ENCODE measurements at regions not wholly inside any gene's neighbourhood (a gene's known extent, or its start where the extent isn't known, plus 50 kb on each side); places are given as distances from the start of the nearest gene placed in this dataset.

DNA sequence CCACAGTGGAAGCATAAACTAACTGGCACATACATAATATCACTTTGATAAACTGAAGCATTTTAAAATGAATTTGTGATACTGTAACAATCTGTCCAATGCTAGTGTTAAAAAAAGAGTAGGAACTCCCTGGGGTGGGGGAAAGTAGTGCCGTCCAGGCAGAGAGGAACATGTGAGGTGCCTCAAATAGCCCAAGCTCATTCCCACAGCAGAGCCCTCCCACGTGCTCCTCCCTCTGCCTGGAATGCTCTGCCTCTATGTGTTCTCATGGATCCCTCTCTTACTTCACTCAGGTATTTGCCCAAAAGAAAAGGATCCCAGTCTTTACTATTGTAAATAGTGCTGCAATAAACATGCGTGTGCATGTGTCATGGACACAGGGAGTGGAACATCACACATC is 188.1 kb downstream of the NHLRC3 start:
- DNase-seq: no peak
- intact Hi-C loops (cut with micrococcal nuclease): no loop called here
- no peaks in the 10 kb centered on the region for H3K36me3 ChIP-seq (ENCODE audit: control insufficient read depth in 2 of 3, insufficient read depth in 3 of 3, low read length in 3 of 3)
- H3K4me3 Mint-ChIP-seq: no peak overlapping the region
- ATAC-seq: no peak
- H3K4me1 ChIP-seq (ENCODE audit: control insufficient read depth in 2 of 2, insufficient read depth in 2 of 2, low read length in 2 of 2): no peaks in the 10 kb centered on the region
- no peaks in the 10 kb centered on the region for H3K27me3 ChIP-seq (ENCODE audit: control insufficient read depth in 2 of 2, insufficient read depth in 2 of 2, low read length in 2 of 2)
- POLR2A ChIA-PET: no interaction called here
- H3K9me3 Mint-ChIP-seq: peaks cover 0 to 15% (median 0%) of the 10 kb centered on the region in 11 donors
- no peak overlapping the region for H3K4me3 ChIP-seq (ENCODE audit: low read length)
- H3K36me3 Mint-ChIP-seq: no peaks in the 10 kb centered on the region
- H3K27ac Mint-ChIP-seq: no peak overlapping the region
- peaks cover 0 to 2% (median 0%) of the 10 kb centered on the region in 7 donors for H3K4me1 Mint-ChIP-seq
- no peaks in the 10 kb centered on the region for H3K9me3 ChIP-seq (ENCODE audit: control insufficient read depth in 2 of 3, low read length in 3 of 3)
- peaks cover 0 to 14% (median 11%) of the 10 kb centered on the region in 5 donors for H3K27me3 Mint-ChIP-seq
- no peak overlapping the region for H3K27ac ChIP-seq (ENCODE audit: low read depth, low read length)
- CTCF ChIA-PET: no interaction called here

DNA sequence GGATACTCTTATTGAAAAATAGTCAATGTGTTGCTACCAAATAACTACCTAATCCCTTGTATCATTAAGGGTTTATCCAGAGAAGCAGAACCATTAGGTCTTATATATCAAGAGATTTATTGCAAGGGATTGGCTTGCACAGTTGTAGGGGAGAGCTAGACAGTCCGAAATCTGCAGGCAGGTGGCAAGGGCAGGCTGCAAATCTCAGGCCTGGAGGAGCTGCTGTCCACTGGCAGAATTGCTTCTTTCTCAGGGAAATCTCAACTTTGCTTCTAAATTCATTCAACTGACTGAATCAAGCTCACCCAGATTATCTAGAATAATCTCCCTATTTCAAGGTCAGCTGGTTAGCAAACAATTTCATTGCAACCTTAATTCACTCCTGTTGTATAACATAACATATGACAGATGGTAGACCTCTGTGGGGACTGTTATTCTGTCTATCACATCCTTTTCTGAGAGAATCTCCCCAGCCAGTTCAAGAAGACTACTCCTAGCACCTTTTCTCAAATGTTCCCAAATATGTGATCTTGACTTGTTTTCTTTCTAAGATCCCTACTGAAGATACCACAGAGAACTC is 194.2 kb downstream of the NHLRC3 start:
- Mint-ChIP-seq H3K27ac (no peak overlapping the region), H3K9me3 (no peaks in the 10 kb centered on the region), H3K36me3 (no peaks in the 10 kb centered on the region), H3K4me3 (no peak overlapping the region), H3K27me3 (peaks cover 9 to 28% (median 23%) of the 10 kb centered on the region in 5 donors), H3K4me1 (peaks cover 0 to 2% (median 0%) of the 10 kb centered on the region in 7 donors)
- H3K36me3 ChIP-seq (ENCODE audit: control insufficient read depth in 2 of 3, insufficient read depth in 3 of 3, low read length in 3 of 3): no peaks in the 10 kb centered on the region
- ChIA-PET POLR2A (no interaction called here), CTCF (no interaction called here)
- intact Hi-C loops (cut with micrococcal nuclease): no loop called here
- H3K4me1 ChIP-seq (ENCODE audit: control insufficient read depth in 2 of 2, insufficient read depth in 2 of 2, low read length in 2 of 2): no peaks in the 10 kb centered on the region
- H3K9me3 ChIP-seq (ENCODE audit: control insufficient read depth in 2 of 3, low read length in 3 of 3): no peaks in the 10 kb centered on the region
- no peak overlapping the region for H3K27ac ChIP-seq (ENCODE audit: low read depth, low read length)
- DNase-seq (no peak), ATAC-seq (no peak)
- H3K27me3 ChIP-seq (ENCODE audit: control insufficient read depth in 2 of 2, insufficient read depth in 2 of 2, low read length in 2 of 2): no peaks in the 10 kb centered on the region
- H3K4me3 ChIP-seq (ENCODE audit: low read length): no peak overlapping the region

DNA sequence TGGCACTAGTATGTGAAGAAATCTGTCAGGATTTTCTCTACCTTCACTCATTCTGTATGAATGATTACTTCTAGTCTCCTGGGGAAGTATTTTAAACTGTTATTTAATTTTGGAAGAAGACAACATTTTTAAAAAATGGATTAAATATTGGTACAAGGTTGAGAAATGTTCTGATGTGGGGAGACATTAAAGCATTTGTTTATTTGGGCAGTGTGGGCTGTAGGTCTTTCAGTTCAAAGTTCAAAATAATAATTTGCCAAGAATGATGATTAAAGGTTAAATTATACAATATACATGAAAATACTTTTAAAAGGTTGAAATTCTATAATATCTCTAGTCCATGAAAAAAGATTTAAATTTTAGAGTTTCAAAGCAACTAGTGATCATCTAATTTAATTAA is 194.7 kb downstream of the NHLRC3 start:
- DNase-seq (no peak), ATAC-seq (no peak)
- ChIA-PET CTCF (no interaction called here), POLR2A (no interaction called here)
- Histone ChIP-seq H3K27me3 (ENCODE audit: control insufficient read depth in 2 of 2, insufficient read depth in 2 of 2, low read length in 2 of 2) (no peaks in the 10 kb centered on the region), H3K4me3 (ENCODE audit: low read length) (no peak overlapping the region), H3K36me3 (ENCODE audit: control insufficient read depth in 2 of 3, insufficient read depth in 3 of 3, low read length in 3 of 3) (no peaks in the 10 kb centered on the region), H3K9me3 (ENCODE audit: control insufficient read depth in 2 of 3, low read length in 3 of 3) (no peaks in the 10 kb centered on the region), H3K27ac (ENCODE audit: low read depth, low read length) (no peak overlapping the region), H3K4me1 (ENCODE audit: control insufficient read depth in 2 of 2, insufficient read depth in 2 of 2, low read length in 2 of 2) (no peaks in the 10 kb centered on the region)
- Mint-ChIP-seq H3K4me1 (peaks cover 0 to 2% (median 0%) of the 10 kb centered on the region in 7 donors), H3K36me3 (no peaks in the 10 kb centered on the region), H3K9me3 (no peaks in the 10 kb centered on the region), H3K27me3 (peaks cover 14 to 32% (median 27%) of the 10 kb centered on the region in 5 donors), H3K4me3 (no peak overlapping the region), H3K27ac (no peak overlapping the region)
- intact Hi-C loops (cut with micrococcal nuclease): no loop called here

DNA sequence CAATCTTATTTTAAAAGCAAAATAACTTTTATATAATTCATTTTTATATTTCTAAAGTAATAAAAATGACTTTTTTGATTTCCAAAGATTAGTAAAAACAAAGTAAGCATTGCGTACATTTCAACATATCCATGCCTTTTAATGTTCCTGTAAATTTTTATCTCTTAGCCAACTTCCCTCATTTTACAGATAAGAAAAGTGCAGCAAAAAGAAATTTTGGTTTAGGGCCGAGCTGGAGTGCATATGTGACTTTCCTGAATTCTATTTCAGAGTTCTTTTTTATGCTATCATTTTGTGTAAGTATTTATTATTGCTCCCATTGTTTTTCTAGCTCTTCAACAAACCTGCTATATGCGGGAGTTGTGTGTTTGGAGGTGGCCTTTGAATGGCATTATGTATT is 195.3 kb downstream of the NHLRC3 start:
- H3K27ac ChIP-seq (ENCODE audit: low read depth, low read length): no peak overlapping the region
- H3K36me3 ChIP-seq (ENCODE audit: control insufficient read depth in 2 of 3, insufficient read depth in 3 of 3, low read length in 3 of 3): no peaks in the 10 kb centered on the region
- no peaks in the 10 kb centered on the region for H3K4me1 ChIP-seq (ENCODE audit: control insufficient read depth in 2 of 2, insufficient read depth in 2 of 2, low read length in 2 of 2)
- POLR2A ChIA-PET: interaction anchor here (0.6 kb wide), 1 partner anchor 71 kb away, joined by 3 read pairs; no protein-coding TSS in a partner anchor
- ATAC-seq: no peak
- intact Hi-C loops (cut with micrococcal nuclease): no loop called here
- Mint-ChIP-seq H3K9me3 (no peaks in the 10 kb centered on the region), H3K27ac (no peak overlapping the region), H3K4me1 (peaks cover 0 to 2% (median 0%) of the 10 kb centered on the region in 7 donors), H3K27me3 (peaks cover 17 to 35% (median 30%) of the 10 kb centered on the region in 5 donors), H3K36me3 (no peaks in the 10 kb centered on the region), H3K4me3 (no peak overlapping the region)
- no peaks in the 10 kb centered on the region for H3K27me3 ChIP-seq (ENCODE audit: control insufficient read depth in 2 of 2, insufficient read depth in 2 of 2, low read length in 2 of 2)
- DNase-seq: no peak
- no peaks in the 10 kb centered on the region for H3K9me3 ChIP-seq (ENCODE audit: control insufficient read depth in 2 of 3, low read length in 3 of 3)
- no peak overlapping the region for H3K4me3 ChIP-seq (ENCODE audit: low read length)
- CTCF ChIA-PET: no interaction called here

DNA sequence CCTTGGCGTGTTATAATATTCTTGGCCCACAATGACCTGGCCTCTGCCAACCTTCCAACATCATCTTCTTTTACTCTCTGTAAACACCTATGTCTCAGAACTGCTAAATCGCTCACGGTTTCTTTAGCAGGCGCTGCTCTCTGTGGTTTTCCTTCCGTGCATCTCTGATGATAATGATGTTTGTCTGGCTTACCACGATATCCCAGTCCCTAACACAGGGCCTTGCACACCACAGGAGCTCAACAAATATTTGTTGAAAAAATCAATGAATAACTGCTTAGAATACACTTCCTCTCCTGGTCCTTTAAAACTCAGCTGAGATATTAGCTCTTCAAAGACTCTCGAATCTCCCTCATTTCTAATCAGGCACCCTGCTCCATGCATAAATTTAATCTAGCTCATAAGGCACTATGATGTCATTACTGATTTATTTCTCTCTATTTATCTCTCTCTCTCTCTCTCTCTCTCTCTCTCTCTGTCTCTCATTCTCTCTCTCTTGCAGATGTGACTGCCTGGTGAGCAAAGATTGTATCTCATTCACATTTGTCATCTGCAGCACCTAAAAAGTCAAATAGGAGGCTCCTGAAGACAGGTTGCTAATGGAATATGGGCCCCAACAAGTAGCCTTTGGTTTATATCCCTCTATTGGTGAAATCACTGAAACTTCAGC is 206.4 kb downstream of the NHLRC3 start:
- intact Hi-C loops (cut with micrococcal nuclease): no loop called here
- Mint-ChIP-seq H3K9me3 (peaks cover 0 to 2% (median 0%) of the 10 kb centered on the region in 11 donors), H3K36me3 (no peaks in the 10 kb centered on the region), H3K27me3 (peaks cover 9 to 27% (median 20%) of the 10 kb centered on the region in 5 donors), H3K4me1 (peaks cover 0 to 2% (median 0%) of the 10 kb centered on the region in 7 donors), H3K27ac (no peak overlapping the region), H3K4me3 (no peak overlapping the region)
- ATAC-seq (no peak), DNase-seq (no peak)
- Histone ChIP-seq H3K4me1 (ENCODE audit: control insufficient read depth in 2 of 2, insufficient read depth in 2 of 2, low read length in 2 of 2) (no peaks in the 10 kb centered on the region), H3K36me3 (ENCODE audit: control insufficient read depth in 2 of 3, insufficient read depth in 3 of 3, low read length in 3 of 3) (no peaks in the 10 kb centered on the region), H3K4me3 (ENCODE audit: low read length) (no peak overlapping the region), H3K27me3 (ENCODE audit: control insufficient read depth in 2 of 2, insufficient read depth in 2 of 2, low read length in 2 of 2) (no peaks in the 10 kb centered on the region), H3K27ac (ENCODE audit: low read depth, low read length) (no peak overlapping the region), H3K9me3 (ENCODE audit: control insufficient read depth in 2 of 3, low read length in 3 of 3) (no peaks in the 10 kb centered on the region)
- CTCF ChIA-PET: no interaction called here
- POLR2A ChIA-PET: no interaction called here

DNA sequence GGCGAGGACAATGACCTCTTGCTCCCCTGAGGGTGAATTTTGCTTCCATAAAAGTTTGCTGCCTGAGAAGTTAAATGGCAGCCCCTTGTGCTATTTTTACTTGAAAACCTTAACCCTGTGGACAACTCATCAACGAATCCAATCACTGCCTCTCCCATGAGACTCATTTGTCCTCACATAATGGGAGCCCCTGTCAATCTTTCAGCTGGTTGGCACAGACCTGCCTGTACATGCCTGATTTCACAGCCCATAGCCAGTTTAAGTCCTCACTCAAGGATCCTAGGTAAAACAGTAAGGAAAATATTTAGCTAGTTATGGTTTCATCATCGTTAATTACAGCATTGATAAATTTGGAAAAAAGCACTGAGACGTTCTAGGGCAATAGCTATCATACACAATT is 207.4 kb downstream of the NHLRC3 start:
- Histone ChIP-seq H3K27me3 (ENCODE audit: control insufficient read depth in 2 of 2, insufficient read depth in 2 of 2, low read length in 2 of 2) (no peaks in the 10 kb centered on the region), H3K36me3 (ENCODE audit: control insufficient read depth in 2 of 3, insufficient read depth in 3 of 3, low read length in 3 of 3) (no peaks in the 10 kb centered on the region), H3K4me1 (ENCODE audit: control insufficient read depth in 2 of 2, insufficient read depth in 2 of 2, low read length in 2 of 2) (no peaks in the 10 kb centered on the region), H3K9me3 (ENCODE audit: control insufficient read depth in 2 of 3, low read length in 3 of 3) (no peaks in the 10 kb centered on the region), H3K4me3 (ENCODE audit: low read length) (no peak overlapping the region), H3K27ac (ENCODE audit: low read depth, low read length) (no peak overlapping the region)
- Mint-ChIP-seq H3K27ac (no peak overlapping the region), H3K9me3 (peaks cover 0 to 2% (median 0%) of the 10 kb centered on the region in 11 donors), H3K36me3 (no peaks in the 10 kb centered on the region), H3K4me3 (no peak overlapping the region), H3K4me1 (peaks cover 0 to 2% (median 0%) of the 10 kb centered on the region in 7 donors), H3K27me3 (peaks cover 10 to 27% (median 17%) of the 10 kb centered on the region in 5 donors)
- DNase-seq (no peak), ATAC-seq (no peak)
- intact Hi-C loops (cut with micrococcal nuclease): no loop called here
- POLR2A ChIA-PET: no interaction called here
- CTCF ChIA-PET: no interaction called here

DNA sequence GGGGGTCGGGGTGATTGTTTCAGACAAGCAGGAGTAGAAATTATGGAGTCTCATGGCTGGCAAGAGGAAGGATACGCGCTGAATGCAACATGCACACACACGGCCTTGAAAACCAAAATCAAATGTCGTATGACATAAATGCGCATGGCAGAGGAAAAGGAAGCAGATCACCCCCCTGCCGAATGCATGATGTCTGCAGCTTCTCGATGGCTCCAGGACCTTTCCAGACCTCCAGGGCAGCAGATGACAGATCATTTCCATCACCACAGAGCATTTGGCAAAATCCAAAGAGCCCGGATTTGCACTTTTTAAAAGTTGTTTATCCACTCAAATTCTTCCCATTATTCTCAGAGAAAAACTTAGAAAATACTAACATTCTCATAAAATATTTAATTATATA is 211.7 kb downstream of the NHLRC3 start:
- Mint-ChIP-seq H3K9me3 (no peaks in the 10 kb centered on the region), H3K27ac (no peak overlapping the region), H3K36me3 (no peaks in the 10 kb centered on the region), H3K27me3 (peaks cover 3 to 25% (median 11%) of the 10 kb centered on the region in 5 donors), H3K4me1 (no peaks in the 10 kb centered on the region), H3K4me3 (no peak overlapping the region)
- CTCF ChIA-PET: no interaction called here
- Histone ChIP-seq H3K27me3 (ENCODE audit: control insufficient read depth in 2 of 2, insufficient read depth in 2 of 2, low read length in 2 of 2) (no peaks in the 10 kb centered on the region), H3K9me3 (ENCODE audit: control insufficient read depth in 2 of 3, low read length in 3 of 3) (no peaks in the 10 kb centered on the region), H3K27ac (ENCODE audit: low read depth, low read length) (no peak overlapping the region), H3K4me3 (ENCODE audit: low read length) (no peak overlapping the region), H3K36me3 (ENCODE audit: control insufficient read depth in 2 of 3, insufficient read depth in 3 of 3, low read length in 3 of 3) (no peaks in the 10 kb centered on the region), H3K4me1 (ENCODE audit: control insufficient read depth in 2 of 2, insufficient read depth in 2 of 2, low read length in 2 of 2) (no peaks in the 10 kb centered on the region)
- intact Hi-C loops (cut with micrococcal nuclease): no loop called here
- ATAC-seq (no peak), DNase-seq (no peak)
- POLR2A ChIA-PET: no interaction called here
